Hepatocyte (in vitro differentiated cells): ENCODE measurements at regions not wholly inside any gene's neighbourhood (a gene's known extent, or its start where the extent isn't known, plus 50 kb on each side); places are given as distances from the start of the nearest gene placed in this dataset.

Experiments
- DNase-seq: peaks from one replicate; pipeline ENCODE4 v3.0.0-alpha.2; 2016; ENCODE audit warnings: low spot score
- H2AFZ ChIP-seq: fragments of 200-600 bp; sonication (generic); 2 replicates; pipeline ENCODE4 v1.6.0; 2016; ENCODE audit warnings: antibody characterized with exemption, mild to moderate bottlenecking
- H3K27ac ChIP-seq: fragments of 200-600 bp; sonication (generic); 2 replicates; pipeline ENCODE4 v1.5.1; 2016; ENCODE audit warnings: mild to moderate bottlenecking
- H3K27me3 ChIP-seq: fragments of 200-600 bp; sonication (generic); 2 replicates; pipeline ENCODE4 v1.6.1; 2016
- H3K36me3 ChIP-seq: fragments of 200-600 bp; sonication (generic); replicated peaks from 2 replicates; pipeline ENCODE4 v1.5.1; 2016; ENCODE audit warnings: low read depth; ENCODE audit not compliant: insufficient read depth
- H3K4me1 ChIP-seq: fragments of 200-600 bp; sonication (generic); 2 replicates; pipeline ENCODE4 v1.5.1; 2016; ENCODE audit warnings: mild to moderate bottlenecking, moderate library complexity; ENCODE audit not compliant: insufficient read depth
- H3K4me2 ChIP-seq: fragments of 200-600 bp; sonication (generic); 2 replicates; pipeline ENCODE4 v1.6.0; 2016
- H3K4me3 ChIP-seq: fragments of 200-600 bp; sonication (generic); 2 replicates; pipeline ENCODE4 v1.5.1; 2016; ENCODE audit warnings: mild to moderate bottlenecking
- H3K79me2 ChIP-seq: fragments of 200-600 bp; sonication (generic); 2 replicates; pipeline ENCODE4 v1.6.0; 2017; ENCODE audit warnings: mild to moderate bottlenecking
- H3K9me2 ChIP-seq: fragments of 200-600 bp; sonication (generic); replicated peaks from 2 replicates; pipeline ENCODE4 v1.6.0; 2017; ENCODE audit warnings: mild to moderate bottlenecking; ENCODE audit not compliant: insufficient read depth
- H3K9me3 ChIP-seq: fragments of 200-600 bp; sonication (generic); 2 replicates; pipeline ENCODE4 v1.5.1; 2016; ENCODE audit warnings: low read depth, mild to moderate bottlenecking
- H4K20me1 ChIP-seq: fragments of 200-600 bp; sonication (generic); 2 replicates; pipeline ENCODE4 v1.6.0; 2016; ENCODE audit warnings: mild to moderate bottlenecking; ENCODE audit not compliant: insufficient read depth, poor library complexity, severe bottlenecking
- CTCF ChIP-seq: fragments of 200-600 bp; sonication (generic); IDR thresholded peaks from 2 replicates; pipeline ENCODE4 v1.5.1; 2016; ENCODE audit warnings: antibody characterized with exemption, mild to moderate bottlenecking; ENCODE audit not compliant: poor library complexity
- EZH2 ChIP-seq: fragments of 200-600 bp; sonication (generic); IDR thresholded peaks from 2 replicates; pipeline ENCODE4 v1.6.1; 2016; ENCODE audit warnings: antibody characterized with exemption, mild to moderate bottlenecking, borderline replicate concordance
- EZH2phosphoT487 ChIP-seq: fragments of 200-600 bp; sonication (generic); IDR thresholded peaks from one replicate; pipeline ENCODE4 v1.6.1; 2018; ENCODE audit warnings: antibody characterized with exemption, mild to moderate bottlenecking, low read depth, moderate library complexity; ENCODE audit not compliant: unreplicated experiment, severe bottlenecking
- WGBS: methylation state at CpG from one replicate; pipeline ENCODE4 v1.1.6; 2016; ENCODE audit warnings: low lambda C conversion rate; ENCODE audit errors: missing lambda C conversion rate; 5-methylcytosine and 5-hydroxymethylcytosine counted together

- no peak overlapping the region for H2AFZ ChIP-seq
- H3K4me2 ChIP-seq, result no peak overlapping the region
- no peaks in the 10 kb centered on the region for H3K9me3 ChIP-seq
- no peak for TF ChIP-seq CTCF
- no peak for TF ChIP-seq EZH2phosphoT487
- no peak for TF ChIP-seq EZH2
- no peaks in the 10 kb centered on the region for H3K9me2 ChIP-seq
- H3K4me1 ChIP-seq, result peaks cover 4% of the 10 kb centered on the region
- H3K27me3 ChIP-seq, result no peaks in the 10 kb centered on the region
- no peak overlapping the region for H3K4me3 ChIP-seq
- no peaks in the 10 kb centered on the region for H3K79me2 ChIP-seq
- DNase-seq, result no peak
- 83% methylated on average over 6 of the region's 6 CpGs for WGBS
- H4K20me1 ChIP-seq, result no peaks in the 10 kb centered on the region
- no peaks in the 10 kb centered on the region for H3K36me3 ChIP-seq
- no peak overlapping the region for H3K27ac ChIP-seq
Observed at GRCh38 chr10:113456741-113457140, 96.1 kb upstream of the HABP2 start.

- H3K9me3 ChIP-seq, result no peaks in the 10 kb centered on the region
- no peak overlapping the region for H3K4me2 ChIP-seq
- H3K36me3 ChIP-seq, result no peaks in the 10 kb centered on the region
- TF ChIP-seq CTCF (no peak), EZH2 (no peak), EZH2phosphoT487 (no peak)
- no peak for DNase-seq
- 93% methylated on average over 5 of the region's 5 CpGs for WGBS
- H3K4me3 ChIP-seq, result no peak overlapping the region
- H3K9me2 ChIP-seq, result no peaks in the 10 kb centered on the region
- no peak overlapping the region for H2AFZ ChIP-seq
- no peak overlapping the region for H3K27ac ChIP-seq
- no peaks in the 10 kb centered on the region for H3K79me2 ChIP-seq
- H3K27me3 ChIP-seq, result no peaks in the 10 kb centered on the region
- peaks cover 4% of the 10 kb centered on the region for H3K4me1 ChIP-seq
- no peaks in the 10 kb centered on the region for H4K20me1 ChIP-seq
Observed at GRCh38 chr10:113457408-113457807, 95.4 kb upstream of the HABP2 start.

GRCh38 chr10:113458451-113458850, 94.4 kb upstream of the HABP2 start:
- TF ChIP-seq EZH2, result no peak
- TF ChIP-seq EZH2phosphoT487, result no peak
- TF ChIP-seq CTCF, result no peak
- Histone ChIP-seq H3K27ac (no peak overlapping the region), H2AFZ (no peak overlapping the region), H3K4me1 (peaks cover 4% of the 10 kb centered on the region), H3K4me2 (no peak overlapping the region), H3K79me2 (no peaks in the 10 kb centered on the region), H3K9me3 (no peaks in the 10 kb centered on the region), H3K4me3 (no peak overlapping the region), H3K27me3 (no peaks in the 10 kb centered on the region), H3K36me3 (no peaks in the 10 kb centered on the region), H4K20me1 (no peaks in the 10 kb centered on the region), H3K9me2 (no peaks in the 10 kb centered on the region)
- 95% methylated on average over 10 of the region's 10 CpGs for WGBS
- DNase-seq, result no peak

- WGBS, result 83% methylated on average over 5 of the region's 5 CpGs
Observed at GRCh38 chr10:113458944-113459343, 93.9 kb upstream of the HABP2 start.

More at GRCh38 chr10:113458944-113459343, 93.9 kb upstream of the HABP2 start:
- H3K9me3 ChIP-seq, result no peaks in the 10 kb centered on the region
- no peaks in the 10 kb centered on the region for H3K9me2 ChIP-seq
- DNase-seq, result no peak
- no peaks in the 10 kb centered on the region for H3K36me3 ChIP-seq
- H3K79me2 ChIP-seq, result no peaks in the 10 kb centered on the region
- H3K4me1 ChIP-seq, result peaks cover 6% of the 10 kb centered on the region
- H2AFZ ChIP-seq, result no peak overlapping the region
- H3K27me3 ChIP-seq, result no peaks in the 10 kb centered on the region
- no peak overlapping the region for H3K27ac ChIP-seq
- H4K20me1 ChIP-seq, result no peaks in the 10 kb centered on the region
- TF ChIP-seq EZH2phosphoT487 (no peak), CTCF (no peak), EZH2 (no peak)
- H3K4me3 ChIP-seq, result no peak overlapping the region
- no peak overlapping the region for H3K4me2 ChIP-seq
